MM.1S (cell line): ENCODE measurements at regions not wholly inside any gene's neighbourhood (a gene's known extent, or its start where the extent isn't known, plus 50 kb on each side); places are given as distances from the start of the nearest gene placed in this dataset.

Experiments used
- EZH2 ChIP-seq: fragments of 300-600 bp; sonication (generic); optimal IDR thresholded peaks from 2 replicates; pipeline ENCODE3; 2017; ENCODE audit warnings: low read depth, mild to moderate bottlenecking, antibody characterized with exemption, low read length, mixed read lengths
- TF ChIP-seq, protein P1 (sequence below): fragments of 300-600 bp; sonication (generic); IDR thresholded peaks from 2 replicates; pipeline ENCODE4 v1.5.1; 2016; ENCODE audit warnings: antibody characterized with exemption, low read length, mixed read lengths

DNA sequence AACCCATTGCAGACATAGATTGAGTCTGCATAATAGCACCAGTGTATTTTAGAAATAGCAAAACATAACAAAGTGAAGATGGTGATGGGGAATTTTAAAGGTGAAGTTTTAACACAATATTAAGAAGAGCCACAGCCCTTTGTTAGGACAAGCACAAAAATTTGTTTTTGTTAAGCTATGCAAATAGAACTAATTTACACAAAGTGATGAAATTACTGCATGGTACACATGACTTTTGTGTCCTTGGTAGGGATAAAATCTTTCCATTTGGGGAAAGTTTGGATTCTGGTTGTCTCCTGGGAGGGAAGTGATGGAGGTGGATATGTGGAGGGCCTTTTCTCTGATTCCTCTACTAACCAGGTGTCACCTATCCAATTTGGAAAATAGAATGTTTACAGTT lies 50.4 kb upstream of the MTNR1B start:
- TF ChIP-seq, protein P1, sequence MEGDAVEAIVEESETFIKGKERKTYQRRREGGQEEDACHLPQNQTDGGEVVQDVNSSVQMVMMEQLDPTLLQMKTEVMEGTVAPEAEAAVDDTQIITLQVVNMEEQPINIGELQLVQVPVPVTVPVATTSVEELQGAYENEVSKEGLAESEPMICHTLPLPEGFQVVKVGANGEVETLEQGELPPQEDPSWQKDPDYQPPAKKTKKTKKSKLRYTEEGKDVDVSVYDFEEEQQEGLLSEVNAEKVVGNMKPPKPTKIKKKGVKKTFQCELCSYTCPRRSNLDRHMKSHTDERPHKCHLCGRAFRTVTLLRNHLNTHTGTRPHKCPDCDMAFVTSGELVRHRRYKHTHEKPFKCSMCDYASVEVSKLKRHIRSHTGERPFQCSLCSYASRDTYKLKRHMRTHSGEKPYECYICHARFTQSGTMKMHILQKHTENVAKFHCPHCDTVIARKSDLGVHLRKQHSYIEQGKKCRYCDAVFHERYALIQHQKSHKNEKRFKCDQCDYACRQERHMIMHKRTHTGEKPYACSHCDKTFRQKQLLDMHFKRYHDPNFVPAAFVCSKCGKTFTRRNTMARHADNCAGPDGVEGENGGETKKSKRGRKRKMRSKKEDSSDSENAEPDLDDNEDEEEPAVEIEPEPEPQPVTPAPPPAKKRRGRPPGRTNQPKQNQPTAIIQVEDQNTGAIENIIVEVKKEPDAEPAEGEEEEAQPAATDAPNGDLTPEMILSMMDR: no peak
- no peak for TF ChIP-seq EZH2
